Vagina (tissue), 2 donors: ENCODE measurements at regions not wholly inside any gene's neighbourhood (a gene's known extent, or its start where the extent isn't known, plus 50 kb on each side); places are given as distances from the start of the nearest gene placed in this dataset.

Experiments
- CTCF ChIP-seq, 3 experiments: fragments of 450-650 bp in 2 of 3; fragments of 200-600 bp in 1 of 3; sonication (generic) in 1 of 3; IDR thresholded peaks; one replicate each; pipeline ENCODE4 v1.5.1; 2017 to 2019; ENCODE audit warnings: antibody characterized with exemption in 3 of 3, mild to moderate bottlenecking in 2 of 3, moderate library complexity in 2 of 3
- POLR2A ChIP-seq, 2 donors: fragments of 450-650 bp; IDR thresholded peaks; one replicate each; pipeline ENCODE4 v1.6.1; 2017; ENCODE audit warnings: antibody characterized with exemption in 2 of 2, mild to moderate bottlenecking in 2 of 2, moderate library complexity in 2 of 2
- POLR2AphosphoS5 ChIP-seq, 2 donors: sonication (generic); formaldehyde crosslinking; IDR thresholded peaks; one replicate each; pipeline ENCODE4 v1.9.0; 2017; ENCODE audit warnings: antibody characterized with exemption in 2 of 2, mild to moderate bottlenecking in 2 of 2, low read depth in 1 of 2; ENCODE audit not compliant: insufficient read depth in 1 of 2

- TF ChIP-seq CTCF (IDR thresholded peaks at IDR 0.05), result no peak
- TF ChIP-seq POLR2AphosphoS5 (IDR thresholded peaks at IDR 0.05; ENCODE audit: insufficient read depth in 1 of 2, low read depth in 1 of 2), result no peak
- no peak for TF ChIP-seq POLR2A (IDR thresholded peaks at IDR 0.05)
Observed at GRCh38 chr18:11323359-11323819, 174.0 kb upstream of the PIEZO2 start.
